ENCODE measurements at regions not wholly inside any gene's neighbourhood (a gene's known extent, or its start where the extent isn't known, plus 50 kb on each side); places are given as distances from the start of the nearest gene placed in this dataset.
"Not testable (repeated sequence)": the region's sequence is repeated elsewhere in the genome, so short reads cannot be mapped to it uniquely, and the experiment has no call there.

DNA sequence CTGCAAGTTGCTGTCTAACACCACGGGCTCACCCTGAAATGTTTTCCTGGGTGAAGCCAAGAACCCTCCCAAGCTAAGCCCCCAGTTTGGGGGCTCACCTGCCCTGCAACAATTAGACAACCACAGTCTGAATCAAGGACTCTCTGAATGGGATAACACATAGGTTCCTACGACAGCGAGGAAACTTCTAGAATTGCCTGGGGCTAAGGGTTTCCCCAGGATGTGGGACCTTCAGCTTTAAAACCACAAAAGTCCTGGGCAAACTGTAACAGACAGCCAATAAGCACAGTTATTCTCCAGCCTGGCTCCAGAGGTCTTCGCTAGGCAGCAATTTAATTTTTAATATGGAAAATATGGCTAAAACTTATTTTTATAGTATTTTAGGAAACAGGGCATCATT lies 162.6 kb downstream of the PRKX start:
- no peak for DNase-seq

DNA sequence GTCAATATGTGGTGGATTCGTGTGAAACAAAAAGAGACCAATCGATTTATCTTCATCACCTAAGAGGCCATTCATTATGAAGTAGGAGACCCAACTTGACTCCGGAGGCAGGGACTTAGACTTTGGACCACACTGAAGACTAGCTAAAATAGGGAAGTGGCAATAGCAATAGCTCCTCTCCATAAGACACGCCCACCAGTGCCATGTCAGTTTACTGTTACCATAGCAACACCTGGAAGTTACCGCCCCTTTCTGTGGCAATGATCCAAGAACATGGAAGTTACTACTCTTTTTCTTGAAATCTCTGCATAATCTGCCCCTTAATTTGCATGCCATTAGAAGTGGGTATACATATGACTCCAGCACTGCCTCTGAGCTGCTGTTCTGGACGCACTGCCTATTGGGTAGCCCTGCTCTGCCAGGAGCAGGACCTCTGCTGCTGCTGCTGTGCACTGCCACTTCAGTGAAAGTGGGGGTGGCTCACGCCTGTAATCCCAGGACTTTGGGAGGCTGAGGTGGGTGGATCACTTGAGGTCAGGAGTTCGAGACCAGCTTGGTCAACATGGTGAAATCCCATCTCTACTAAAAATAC lies 163.2 kb downstream of the PRKX start:
- no peak for DNase-seq

DNA sequence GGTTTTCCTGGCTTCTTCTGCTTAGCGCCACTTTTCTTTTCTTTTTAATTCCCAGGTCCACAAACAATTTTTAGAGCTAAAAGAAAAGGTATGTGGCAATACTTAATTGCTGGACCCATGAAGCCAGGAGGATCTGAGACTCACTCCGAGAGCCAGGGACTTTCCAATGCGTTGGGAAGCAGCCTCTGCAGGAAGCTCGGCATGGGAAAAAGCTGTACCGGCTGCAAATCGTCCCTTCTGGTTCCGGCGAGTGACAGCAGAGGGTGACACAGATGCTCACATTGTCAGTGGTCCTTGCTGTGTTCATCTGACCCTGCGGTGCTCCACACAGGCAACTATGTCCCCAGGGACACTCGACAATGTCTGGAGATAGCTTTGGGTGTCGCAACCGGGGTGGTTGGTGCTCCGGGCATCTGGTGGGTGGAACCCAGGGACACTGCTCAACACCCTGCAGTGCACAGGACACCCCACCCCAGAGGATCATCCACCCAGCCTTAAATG lies 164.0 kb downstream of the PRKX start:
- peak in 20 of 58 donors; percentile 0 to 17 (median 1) for DNase-seq

DNA sequence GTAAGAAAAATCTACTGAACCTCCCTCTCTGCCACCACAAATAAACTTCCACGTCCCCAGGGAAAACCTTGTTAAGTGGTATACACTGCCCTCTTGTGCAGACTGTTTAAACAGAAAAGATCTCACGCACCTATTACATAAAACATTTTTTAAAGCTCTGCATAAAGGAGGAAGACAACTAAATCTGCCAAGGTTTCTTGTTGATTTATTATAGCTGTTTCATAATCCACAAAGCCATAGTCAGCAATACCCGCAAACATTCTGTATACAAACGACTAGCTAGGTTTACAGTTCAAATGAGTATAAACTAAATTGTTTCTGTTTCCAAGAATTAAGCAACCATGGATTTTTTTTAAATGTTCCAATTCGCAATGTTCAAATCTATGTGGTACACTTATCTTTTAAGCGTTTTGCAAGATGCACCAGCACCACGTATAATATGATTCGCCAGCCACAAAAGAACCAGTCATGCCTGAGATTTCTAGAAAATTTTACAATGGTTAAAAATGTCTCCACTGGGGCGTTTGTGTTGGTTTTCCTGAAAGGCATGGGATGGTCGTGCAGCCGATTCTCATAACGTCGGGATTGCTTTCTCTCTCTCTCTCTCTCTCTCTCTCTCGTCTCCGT lies 164.6 kb downstream of the PRKX start:
- peak in 2 of 58 donors; percentile 1 to 24 for DNase-seq

DNA sequence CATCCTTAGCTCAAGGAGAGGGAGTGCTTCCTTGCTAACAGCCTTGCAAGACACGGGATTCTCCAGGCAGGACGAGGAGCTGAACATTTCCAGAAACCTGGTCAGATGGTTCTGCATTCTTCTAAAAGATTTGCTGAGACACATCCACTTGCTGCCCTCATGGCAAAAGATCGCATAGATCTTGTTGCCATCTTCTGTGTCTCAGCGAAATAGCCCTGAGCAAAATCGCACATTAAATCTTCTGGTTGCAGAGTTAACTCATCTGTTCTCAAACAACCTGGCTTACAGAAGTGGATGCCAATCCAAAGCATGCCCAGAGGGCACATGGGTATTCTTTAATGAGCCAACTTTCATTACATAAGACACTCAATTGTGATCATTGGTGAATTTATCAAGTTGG lies 167.5 kb downstream of the PRKX start:
- no peak for DNase-seq

DNA sequence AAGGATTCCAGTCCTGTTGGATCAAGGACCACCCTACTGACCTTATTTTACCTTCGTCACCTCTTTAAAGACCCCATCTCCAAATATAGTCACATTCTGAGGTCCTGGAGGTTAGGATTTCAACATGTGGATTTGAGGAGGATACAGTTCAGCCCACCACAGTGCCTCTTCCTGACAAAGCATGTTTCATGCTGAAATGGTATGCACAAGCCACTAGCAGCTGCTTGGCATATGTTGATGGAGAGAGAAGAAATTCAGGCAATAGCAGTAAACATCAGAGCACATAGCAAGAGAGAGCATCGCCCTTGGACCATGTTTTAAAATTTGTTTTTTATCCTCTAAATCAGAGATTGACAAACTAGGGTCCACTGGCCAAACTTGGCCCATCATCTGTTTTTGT lies 172.1 kb downstream of the PRKX start:
- no peak for DNase-seq

DNA sequence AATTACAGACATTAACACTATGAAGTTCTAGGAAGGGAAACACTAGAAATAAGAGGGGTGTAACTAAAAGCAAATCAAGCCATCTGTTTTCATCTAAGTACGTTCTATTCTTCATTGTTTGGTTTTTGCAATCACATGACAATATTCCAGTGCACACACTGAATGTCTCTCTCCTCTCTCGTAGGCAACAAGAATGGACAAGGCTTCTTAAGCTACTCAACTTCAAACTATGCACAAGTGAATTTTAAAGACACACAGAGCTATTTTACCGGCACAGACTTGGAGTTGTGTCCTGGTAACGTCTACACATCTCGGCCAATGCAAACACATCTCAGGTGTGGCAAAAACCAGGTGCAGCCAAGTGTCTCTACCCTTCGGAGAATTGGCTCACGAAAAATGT lies 173.3 kb downstream of the PRKX start:
- no peak for DNase-seq

DNA sequence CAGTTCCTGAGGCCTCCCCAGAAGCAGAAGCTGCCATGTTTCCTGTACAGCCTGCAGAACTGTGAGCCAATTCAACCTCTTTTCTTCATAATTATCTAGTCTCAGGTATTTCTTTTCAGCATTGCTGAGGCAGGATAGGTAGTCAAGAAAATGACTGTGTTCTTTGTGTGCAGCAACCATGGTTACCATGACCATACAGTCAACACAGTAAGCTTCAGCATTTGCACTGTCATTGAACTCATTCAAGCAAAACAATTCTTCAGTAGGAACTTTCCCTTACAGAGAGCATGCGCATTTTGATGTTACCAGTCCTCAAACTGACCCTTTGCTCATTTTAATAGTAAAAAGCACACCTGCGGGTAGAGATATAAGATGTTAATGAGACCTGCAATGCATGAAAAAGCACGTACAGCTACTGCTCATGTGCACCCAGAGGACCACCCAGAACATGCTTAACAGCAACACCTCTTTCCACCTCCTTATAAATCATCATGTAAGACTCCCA lies 180.8 kb downstream of the PRKX start:
- no peak for DNase-seq

DNA sequence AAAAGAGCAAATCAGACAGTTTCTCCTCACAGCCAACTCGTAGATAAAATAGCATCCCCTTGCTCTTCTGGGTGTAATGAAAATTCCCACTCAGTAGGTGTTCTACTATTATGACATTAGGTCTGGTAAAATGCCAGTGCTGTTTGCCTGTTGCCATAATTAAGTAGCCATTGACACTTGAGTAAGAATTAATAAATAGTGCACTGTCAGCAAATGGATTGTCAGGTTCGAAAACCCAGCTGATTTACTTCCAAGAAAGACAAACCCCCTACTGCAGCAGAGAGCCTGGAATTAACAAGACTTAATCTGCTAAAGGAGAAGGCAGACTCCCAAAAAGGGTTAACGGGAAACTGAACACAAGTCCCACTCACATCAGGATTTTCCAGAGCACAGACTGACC lies 182.0 kb downstream of the PRKX start:
- DNase-seq = not testable (repeated sequence)

DNA sequence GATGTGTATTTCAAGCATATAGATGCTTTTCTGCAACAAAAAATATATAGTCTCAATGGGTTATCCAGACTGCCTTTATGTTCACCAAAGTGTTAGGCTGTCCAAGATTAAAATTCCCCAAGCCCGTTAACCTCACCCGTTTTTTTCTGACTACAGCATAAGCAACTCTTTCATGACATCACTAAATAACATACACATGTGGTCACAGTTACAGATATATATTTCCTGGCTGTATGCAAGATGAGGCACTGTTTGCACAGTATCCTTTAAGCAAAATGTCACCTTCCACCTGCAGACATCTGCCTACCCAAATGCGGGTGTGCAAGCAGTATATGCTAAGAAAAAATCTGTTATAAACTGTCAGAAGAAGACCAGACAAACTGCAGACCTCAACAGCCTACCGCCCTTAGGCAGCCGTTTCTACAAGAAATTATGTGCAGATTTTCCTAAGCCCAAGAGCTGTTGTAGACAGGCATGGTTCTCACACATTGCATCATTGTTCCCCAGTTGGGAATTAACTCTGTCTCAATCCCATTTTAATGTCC lies 183.1 kb upstream of the MXRA5 start:
- DNase-seq = no peak

DNA sequence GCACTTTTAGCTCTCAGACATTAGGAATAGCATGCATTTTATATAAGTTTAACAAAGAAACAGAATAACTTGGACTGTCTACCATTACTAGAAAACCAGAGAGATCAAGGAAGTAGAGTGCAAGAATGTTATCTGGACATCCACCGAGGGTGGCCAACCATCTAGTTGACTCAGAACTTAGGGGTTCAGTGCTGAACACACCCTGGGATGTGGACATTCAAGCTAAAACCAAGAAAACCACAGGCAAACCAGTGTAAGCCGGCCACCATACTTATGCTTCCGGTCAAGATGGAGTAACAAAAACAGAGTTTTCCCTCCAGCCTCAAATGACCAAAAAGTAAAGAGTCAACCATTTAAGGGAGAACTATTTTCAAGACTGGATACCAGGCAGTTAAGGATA lies 181.4 kb upstream of the MXRA5 start:
- DNase-seq = no peak

DNA sequence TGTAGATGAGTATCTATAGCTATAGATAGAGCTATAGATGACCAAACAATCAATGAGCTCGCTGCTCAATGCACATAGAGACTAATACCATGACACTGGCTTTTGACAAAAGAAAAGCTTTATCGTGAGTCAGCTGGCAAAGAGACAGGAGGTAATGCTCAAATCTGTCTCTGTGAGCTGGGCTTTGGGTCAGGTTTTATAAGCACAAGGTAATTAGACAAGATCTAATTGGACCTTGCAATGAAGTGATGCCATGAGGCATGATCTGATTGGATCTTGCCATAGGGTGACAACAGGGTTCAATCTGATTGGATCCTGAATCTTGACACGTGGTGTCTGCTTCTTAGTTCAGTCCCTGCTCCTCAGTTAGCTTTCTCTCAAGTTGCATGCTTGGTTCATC lies 180.7 kb upstream of the MXRA5 start:
- no peak for DNase-seq

DNA sequence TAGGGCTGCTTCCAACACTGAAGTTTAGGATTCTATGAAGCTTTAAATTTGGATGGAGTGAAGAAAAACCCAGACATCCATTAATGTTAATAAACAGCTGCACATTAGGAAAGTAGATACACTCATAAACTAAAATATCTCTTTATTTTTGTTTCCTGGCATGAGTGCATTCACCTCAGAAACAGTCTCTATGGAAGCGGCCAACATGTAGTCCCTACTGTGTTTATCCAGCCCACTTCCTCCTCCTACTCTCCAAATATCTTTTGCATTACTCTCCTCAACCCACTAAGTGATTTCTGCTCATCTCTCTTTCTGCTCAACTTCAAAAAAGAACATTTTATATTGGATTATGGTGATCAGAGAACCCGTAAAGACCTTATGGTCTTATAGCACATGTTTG lies 180.3 kb upstream of the MXRA5 start:
- DNase-seq = no peak

DNA sequence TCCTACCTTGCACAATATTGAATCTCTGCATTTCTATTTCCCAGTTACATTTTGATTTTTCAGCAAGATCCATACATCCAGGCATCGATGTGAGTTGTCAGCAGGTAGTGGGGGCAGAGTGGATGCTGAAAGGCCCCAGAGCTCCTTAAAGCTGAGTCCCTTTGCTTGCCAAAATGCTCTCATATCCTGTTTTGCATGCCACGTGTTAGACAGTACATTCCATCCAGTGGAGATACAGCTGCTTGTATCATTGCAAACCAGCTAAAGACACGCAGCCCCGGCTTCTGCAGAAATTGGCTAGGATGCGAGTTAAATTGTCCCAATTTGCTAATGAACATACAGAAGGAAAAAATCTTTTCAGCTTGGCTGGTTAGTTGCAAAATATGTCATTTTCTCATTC lies 179.6 kb upstream of the MXRA5 start:
- no peak for DNase-seq

DNA sequence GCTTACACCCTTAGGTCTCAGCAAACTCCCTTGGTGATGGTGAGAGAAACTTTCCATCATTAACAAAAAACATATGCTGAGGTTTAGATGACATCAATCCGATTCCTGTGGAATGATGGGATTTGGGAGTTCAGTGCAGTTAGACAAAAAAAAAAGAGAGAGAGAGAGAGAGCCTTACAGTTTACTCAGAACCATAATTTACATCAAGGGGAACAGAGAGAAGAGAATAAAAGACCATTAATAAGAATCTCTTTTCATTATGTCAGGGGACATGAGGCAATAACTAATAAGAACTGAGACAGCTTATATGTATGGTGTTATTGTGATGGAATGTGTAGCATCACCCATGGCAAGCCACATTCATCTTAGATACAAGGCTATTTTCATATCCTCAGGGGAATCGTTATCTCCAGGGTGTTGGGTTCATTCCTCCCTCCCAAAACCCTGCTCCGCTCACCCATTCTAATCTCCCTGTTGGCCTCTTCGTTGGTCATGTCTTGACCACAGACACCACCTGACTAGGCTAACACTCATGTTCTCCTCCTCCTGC lies 175.7 kb upstream of the MXRA5 start:
- DNase-seq = no peak

DNA sequence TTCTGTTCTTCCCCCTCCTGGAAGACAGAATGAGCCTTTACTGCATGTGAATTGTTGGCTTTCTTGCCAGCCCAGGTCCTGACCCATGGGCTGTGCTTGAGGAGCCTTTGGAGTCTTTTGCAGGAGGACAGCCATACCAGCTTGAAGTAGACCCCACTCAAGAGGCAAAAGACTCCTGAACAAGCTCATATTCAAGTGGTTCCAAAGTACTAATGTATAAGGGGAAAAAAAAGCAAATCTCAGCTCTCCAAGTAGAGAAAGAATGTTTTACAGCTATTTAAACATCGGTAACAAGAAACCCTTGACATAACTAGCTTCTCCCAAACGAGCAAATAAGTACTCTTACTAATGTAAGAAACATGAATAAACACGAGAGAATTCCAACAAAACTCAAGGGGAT lies 174.9 kb upstream of the MXRA5 start:
- no peak for DNase-seq

DNA sequence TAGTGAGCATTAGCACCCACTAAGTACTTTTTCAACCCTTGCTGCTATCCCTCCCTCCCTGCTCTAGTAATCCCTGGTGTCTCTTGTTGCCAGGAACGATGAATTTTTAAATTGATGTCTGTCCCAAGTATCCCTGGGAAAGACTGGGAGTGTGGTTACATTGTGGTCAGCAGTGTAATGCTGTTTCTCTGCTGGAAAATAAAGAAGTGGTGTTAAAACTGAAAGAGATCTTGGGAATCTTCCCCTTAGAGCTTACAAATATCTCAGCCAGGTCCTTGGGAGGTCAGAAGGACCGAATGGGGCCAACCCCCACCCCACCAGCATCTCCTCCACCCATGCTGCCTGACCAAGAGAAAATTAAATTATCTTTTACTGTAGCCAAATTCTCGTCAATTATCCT lies 174.5 kb upstream of the MXRA5 start:
- DNase-seq = no peak

DNA sequence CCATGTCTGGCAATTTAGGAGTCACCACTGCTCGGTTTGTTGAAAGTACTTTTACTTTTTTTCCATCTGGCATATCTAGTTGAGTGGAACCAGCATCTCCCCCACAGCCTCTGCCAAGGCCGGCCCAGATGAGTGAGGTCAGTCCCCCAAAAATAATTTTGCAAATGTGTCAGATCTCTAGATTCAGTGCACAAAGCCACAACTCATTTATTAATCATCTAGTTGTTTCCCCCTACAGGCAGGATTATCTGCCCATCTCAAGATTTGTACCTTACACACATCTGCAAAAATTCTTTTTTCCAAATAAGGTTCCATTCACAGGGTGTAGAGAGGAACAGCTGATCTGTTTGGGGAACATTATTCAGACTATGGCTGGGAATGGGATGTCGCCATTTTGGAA lies 174.0 kb upstream of the MXRA5 start:
- no peak for DNase-seq

DNA sequence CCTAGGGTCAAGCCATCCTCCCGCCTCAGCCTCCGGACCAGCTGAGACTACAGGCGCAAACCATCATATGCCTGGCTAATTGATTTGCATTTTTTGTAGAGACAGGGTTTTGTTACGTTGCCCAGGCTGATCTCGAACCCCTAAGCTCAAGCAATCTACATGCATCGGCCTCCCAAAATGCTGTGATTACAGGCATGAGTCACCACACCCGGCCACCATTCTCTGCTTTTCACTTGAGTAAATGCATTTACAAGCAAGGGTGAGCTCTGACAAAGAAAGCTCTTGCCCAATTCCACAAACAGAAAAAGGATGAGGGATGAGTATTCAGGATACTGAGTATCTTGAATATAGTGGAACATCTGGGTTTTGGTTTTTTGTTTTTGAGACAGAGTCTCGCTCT lies 172.9 kb upstream of the MXRA5 start:
- not testable (repeated sequence) for DNase-seq

DNA sequence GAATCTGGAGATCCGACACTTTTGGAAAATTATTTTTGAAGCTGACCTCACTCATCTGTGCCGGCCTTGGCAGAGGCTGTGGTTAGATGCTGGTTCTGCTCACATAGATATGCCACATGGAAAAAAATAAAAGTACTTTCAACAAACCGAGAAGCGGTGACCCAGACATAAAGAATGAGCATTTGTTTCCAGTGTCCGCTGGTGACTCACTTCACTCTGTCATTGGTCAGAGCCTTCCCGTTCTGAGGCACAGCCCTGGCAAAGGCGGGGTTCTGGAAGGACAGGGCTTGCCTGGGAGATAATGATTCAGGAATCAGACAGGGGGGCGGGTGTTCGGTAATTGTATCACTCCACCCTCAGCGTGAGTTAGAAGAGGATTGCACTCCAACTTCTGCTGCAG lies 172.4 kb upstream of the MXRA5 start:
- DNase-seq = peak in 1 of 58 donors; percentile 0

DNA sequence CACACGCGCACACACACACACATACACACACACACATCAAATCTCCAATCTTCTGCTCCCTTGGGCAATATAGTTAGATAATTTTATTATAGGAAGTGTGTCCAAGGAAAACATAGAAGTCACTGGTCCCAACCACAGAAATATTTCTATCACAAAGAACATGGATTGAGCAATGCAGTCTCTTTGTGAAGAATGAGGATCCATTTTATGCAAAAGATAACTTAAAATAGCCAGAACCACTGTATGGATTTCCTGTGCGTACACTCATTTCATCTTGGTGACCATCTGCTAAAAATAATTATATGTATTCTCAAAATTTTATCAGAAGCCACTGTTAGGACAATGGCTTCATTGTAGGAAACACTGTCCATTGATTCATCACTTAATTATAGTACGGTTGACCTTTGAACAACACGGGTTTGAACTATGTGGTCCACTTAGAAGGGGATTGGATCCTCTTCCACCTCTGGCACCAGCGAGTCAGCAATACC lies 169.6 kb upstream of the MXRA5 start:
- DNase-seq = no peak

DNA sequence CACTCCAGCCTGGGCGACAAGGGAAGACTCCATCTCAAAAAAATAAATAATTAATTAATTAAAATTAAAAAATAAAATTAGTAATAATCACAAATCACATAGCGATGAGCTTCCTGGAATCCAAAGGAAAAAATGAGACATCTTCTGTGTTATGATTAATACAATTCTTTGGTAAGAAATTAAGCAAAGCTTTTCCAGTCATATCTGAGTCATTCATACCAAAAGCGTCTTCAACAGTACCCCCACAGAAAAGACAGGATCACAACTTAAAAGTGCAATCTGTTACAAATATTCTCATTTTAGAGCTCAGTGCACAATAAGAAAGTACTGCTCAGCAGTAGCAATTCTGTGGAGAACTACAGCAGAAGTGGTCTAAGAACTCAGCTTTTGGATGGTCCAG lies 168.5 kb upstream of the MXRA5 start:
- no peak for DNase-seq

DNA sequence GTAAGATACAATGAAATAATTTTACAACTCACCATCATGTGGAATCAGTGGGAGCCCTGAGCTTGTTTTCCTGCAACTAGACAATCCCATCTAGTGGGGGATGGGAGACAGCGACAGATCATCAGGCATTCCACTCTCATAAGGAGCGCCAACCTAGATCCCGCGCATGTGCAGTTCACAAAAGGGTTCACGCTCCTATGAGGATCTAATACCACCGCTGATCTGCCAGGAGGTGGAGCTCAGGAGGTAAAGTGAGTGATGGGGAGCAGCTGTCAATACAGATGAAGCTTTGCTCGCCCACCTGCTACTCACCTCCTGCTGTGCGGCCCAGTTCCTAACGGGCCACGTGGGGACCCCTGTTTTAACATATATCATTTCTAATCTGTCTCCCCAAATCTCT lies 165.7 kb upstream of the MXRA5 start:
- DNase-seq = not testable (repeated sequence)

Measured in anterior cingulate cortex (tissue), 58 donors.